ENCODE measurements at regions not wholly inside any gene's neighbourhood (a gene's known extent, or its start where the extent isn't known, plus 50 kb on each side); places are given as distances from the start of the nearest gene placed in this dataset.

GRCh38 chr10:10293481-10293951 is 724.2 kb upstream of the CELF2 start:
- in situ Hi-C loops (cut with MboI; ENCODE audit: low pct_unique_long_range_greater_than_20kb, low sequenced_read_pairs, unreplicated experiment): no loop called here
- DNase-seq (ENCODE audit: low spot score): no peak
- no peak for TF ChIP-seq CTCF (IDR thresholded peaks at IDR 0.05; ENCODE audit: extremely low read depth, insufficient read depth, missing control alignments)

GRCh38 chr10:10294184-10294880 is 723.3 kb upstream of the CELF2 start:
- no peak for DNase-seq (ENCODE audit: low spot score)
- in situ Hi-C loops (cut with MboI; ENCODE audit: low pct_unique_long_range_greater_than_20kb, low sequenced_read_pairs, unreplicated experiment): no loop called here
- TF ChIP-seq CTCF (IDR thresholded peaks at IDR 0.05; ENCODE audit: extremely low read depth, insufficient read depth, missing control alignments): no peak

GRCh38 chr10:10294881-10295529 is 722.7 kb upstream of the CELF2 start:
- DNase-seq (ENCODE audit: low spot score): no peak
- in situ Hi-C loops (cut with MboI; ENCODE audit: low pct_unique_long_range_greater_than_20kb, low sequenced_read_pairs, unreplicated experiment): no loop called here
- TF ChIP-seq CTCF (IDR thresholded peaks at IDR 0.05; ENCODE audit: extremely low read depth, insufficient read depth, missing control alignments): no peak

GRCh38 chr10:10295537-10295936 is 722.1 kb upstream of the CELF2 start:
- no peak for TF ChIP-seq CTCF (IDR thresholded peaks at IDR 0.05; ENCODE audit: extremely low read depth, insufficient read depth, missing control alignments)
- no peak for DNase-seq (ENCODE audit: low spot score)
- in situ Hi-C loops (cut with MboI; ENCODE audit: low pct_unique_long_range_greater_than_20kb, low sequenced_read_pairs, unreplicated experiment): no loop called here

- in situ Hi-C loops (cut with MboI; ENCODE audit: low pct_unique_long_range_greater_than_20kb, low sequenced_read_pairs, unreplicated experiment): no loop called here
- TF ChIP-seq CTCF (IDR thresholded peaks at IDR 0.05; ENCODE audit: extremely low read depth, insufficient read depth, missing control alignments): no peak
- no peak for DNase-seq (ENCODE audit: low spot score)
These were observed 715.0 kb upstream of the CELF2 start for GRCh38 chr10:10302689-10303088.

- in situ Hi-C loops (cut with MboI; ENCODE audit: low pct_unique_long_range_greater_than_20kb, low sequenced_read_pairs, unreplicated experiment): no loop called here
These were observed 710.6 kb upstream of the CELF2 start for GRCh38 chr10:10307036-10307435.

More at GRCh38 chr10:10307036-10307435, 710.6 kb upstream of the CELF2 start:
- no peak for TF ChIP-seq CTCF (IDR thresholded peaks at IDR 0.05; ENCODE audit: extremely low read depth, insufficient read depth, missing control alignments)
- no peak for DNase-seq (ENCODE audit: low spot score)

All from GM13977 (cell line).